Erythroblast (primary cell): ENCODE measurements at regions not wholly inside any gene's neighbourhood (a gene's known extent, or its start where the extent isn't known, plus 50 kb on each side); places are given as distances from the start of the nearest gene placed in this dataset.

Source experiments
- GATA1 ChIP-seq: IDR thresholded peaks from 2 replicates; pipeline ENCODE4 v1.6.1; 2011; ENCODE audit warnings: low read depth, mild to moderate bottlenecking, control low read depth, low read length, moderate library complexity
- POLR2A ChIP-seq: IDR thresholded peaks from 2 replicates; pipeline ENCODE4 v1.6.1; 2011; ENCODE audit warnings: mild to moderate bottlenecking, low read length

GRCh38 chr20:51175724-51176123, 152.8 kb upstream of the KCNG1 start:
- TF ChIP-seq POLR2A = no peak
- no peak for TF ChIP-seq GATA1
